SK-N-SH (cell line): ENCODE measurements at regions not wholly inside any gene's neighbourhood (a gene's known extent, or its start where the extent isn't known, plus 50 kb on each side); places are given as distances from the start of the nearest gene placed in this dataset.

Source experiments
- CTCF ChIA-PET: fragments of 300-600, 350-600 bp; formaldehyde crosslinking; extraction: SDS; loops from one replicate; lab custom pipeline; 2021; lab: Yijun Ruan, JAX
- POLR2A ChIA-PET: fragments of 350-600 bp; sonication (Branson Sonifier 250); formaldehyde crosslinking; extraction: SDS; loops from one replicate; lab custom pipeline; 2020; ENCODE audit warnings: antibody characterized with exemption, inconsistent platforms; lab: Yijun Ruan, JAX
- DNase-seq: peaks from one replicate; pipeline ENCODE4 v3.0.0; 2012
- H2AFZ ChIP-seq: fragments of 200-600 bp; sonication (generic); 2 replicates; pipeline ENCODE4 v1.8.1; 2016; ENCODE audit warnings: antibody characterized with exemption, mild to moderate bottlenecking, low read depth
- H3F3A ChIP-seq: fragments of 200-600 bp; sonication (generic); replicated peaks from 2 replicates; pipeline ENCODE3; 2016; ENCODE audit warnings: antibody characterized with exemption, mild to moderate bottlenecking; ENCODE audit not compliant: insufficient read depth
- H3K27ac ChIP-seq, 2 experiments: fragments of 200-500 bp in 1 of 2; fragments of 200-600 bp in 1 of 2; sonication (Bioruptor generic) in 1 of 2; sonication (generic), shearing (Covaris generic) in 1 of 2; 2 replicates each; pipeline versions ENCODE4 v1.5.1 to v1.6.1; 2014 to 2016; ENCODE audit warnings: low read depth in 2 of 2, inconsistent platforms in 1 of 2, low read length in 1 of 2, mild to moderate bottlenecking in 1 of 2, mixed read lengths in 1 of 2
- H3K27me3 ChIP-seq: fragments of 200-600 bp; sonication (generic), shearing (Covaris generic); 2 replicates; pipeline ENCODE4 v1.6.1; 2016; ENCODE audit warnings: mixed run types; ENCODE audit not compliant: insufficient read depth
- H3K36me3 ChIP-seq, 2 experiments: fragments of 200-500 bp in 1 of 2; fragments of 200-600 bp in 1 of 2; sonication (Bioruptor generic) in 1 of 2; sonication (generic) in 1 of 2; replicated peaks in 1 of 2; 2 replicates each; pipeline versions ENCODE3 to v1.5.1; 2014 to 2016; ENCODE audit warnings: low read length in 1 of 2, mild to moderate bottlenecking in 1 of 2; ENCODE audit not compliant: insufficient read depth in 2 of 2, control insufficient read depth in 1 of 2
- H3K4me1 ChIP-seq, 2 experiments: fragments of 200-500 bp in 1 of 2; fragments of 200-600 bp in 1 of 2; sonication (Bioruptor generic) in 1 of 2; sonication (generic), shearing (Covaris generic) in 1 of 2; 2 replicates each; pipeline versions ENCODE4 v1.5.1 to v1.6.1; 2014 to 2016; ENCODE audit warnings: low read depth in 1 of 2, low read length in 1 of 2, mixed run types in 1 of 2; ENCODE audit not compliant: insufficient read depth in 2 of 2, control insufficient read depth in 1 of 2
- H3K4me2 ChIP-seq: fragments of 200-600 bp; sonication (generic), shearing (Covaris generic); 2 replicates; pipeline ENCODE4 v1.6.1; 2017; ENCODE audit warnings: mixed run types
- H3K4me3 ChIP-seq, 2 experiments: fragments of 200-500 bp in 1 of 2; fragments of 200-600 bp in 1 of 2; sonication (Bioruptor generic) in 1 of 2; sonication (generic), shearing (Covaris generic) in 1 of 2; 2 replicates each; pipeline versions ENCODE4 v1.5.1 to v1.8.1; 2014 to 2016; ENCODE audit warnings: low read depth in 2 of 2, inconsistent platforms in 1 of 2, low read length in 1 of 2, mild to moderate bottlenecking in 1 of 2, mixed read lengths in 1 of 2, moderate library complexity in 1 of 2
- H3K79me2 ChIP-seq: fragments of 200-600 bp; sonication (generic); 2 replicates; pipeline ENCODE4 v1.8.1; 2017; ENCODE audit warnings: mild to moderate bottlenecking; ENCODE audit not compliant: insufficient read depth
- H3K9ac ChIP-seq: fragments of 200-600 bp; sonication (generic); 2 replicates; pipeline ENCODE4 v1.6.1; 2017; ENCODE audit warnings: mixed run types
- H3K9me2 ChIP-seq: fragments of 200-600 bp; sonication (generic); 2 replicates; pipeline ENCODE4 v1.6.1; 2017; ENCODE audit warnings: mixed run types
- H3K9me3 ChIP-seq: fragments of 200-600 bp; sonication (generic); 2 replicates; pipeline ENCODE4 v1.6.1; 2017; ENCODE audit warnings: mixed run types, mild to moderate bottlenecking, moderate library complexity
- H4K20me1 ChIP-seq: fragments of 200-600 bp; sonication (generic); 2 replicates; pipeline ENCODE4 v1.6.1; 2017; ENCODE audit warnings: mild to moderate bottlenecking, mixed run types; ENCODE audit not compliant: insufficient read depth
- CHD2 ChIP-seq: fragments of 150-350 bp; IDR thresholded peaks from 2 replicates; pipeline ENCODE4 v1.6.1; 2018; ENCODE audit warnings: low read length; ENCODE audit not compliant: partially characterized antibody
- ELF1 ChIP-seq: IDR thresholded peaks from 2 replicates; pipeline ENCODE4 v1.4.0; 2012
- EZH2phosphoT487 ChIP-seq: fragments of 200-600 bp; sonication (generic); IDR thresholded peaks from 2 replicates; pipeline ENCODE4 v1.6.1; 2017; ENCODE audit warnings: low read depth, mixed run types, mild to moderate bottlenecking, antibody characterized with exemption, moderate library complexity, borderline replicate concordance
- FOXJ3 ChIP-seq: sonication (generic); formaldehyde crosslinking; IDR thresholded peaks from 2 replicates; pipeline ENCODE4 v1.5.1; 2020; ENCODE audit warnings: mild to moderate bottlenecking, missing genetic modification reagents
- GABPA ChIP-seq: IDR thresholded peaks from 2 replicates; pipeline ENCODE4 v1.4.0; 2012; ENCODE audit warnings: low read depth, mild to moderate bottlenecking
- GATA2 ChIP-seq: sonication (generic); formaldehyde crosslinking; IDR thresholded peaks from 2 replicates; pipeline ENCODE4 v1.5.0; 2020; ENCODE audit warnings: mild to moderate bottlenecking, missing genetic modification reagents
- NFIC ChIP-seq: IDR thresholded peaks from 2 replicates; pipeline ENCODE4 v1.4.0; 2012; ENCODE audit warnings: borderline replicate concordance
- NRF1 ChIP-seq: IDR thresholded peaks from 2 replicates; pipeline ENCODE4 v1.6.1; 2012; ENCODE audit warnings: low read depth, mild to moderate bottlenecking, low read length
- POLR2AphosphoS5 ChIP-seq: IDR thresholded peaks from 2 replicates; pipeline ENCODE4 v1.6.1; 2012; ENCODE audit warnings: low read depth, low read length
- RAD21 ChIP-seq: IDR thresholded peaks from 2 replicates; pipeline ENCODE4 v1.6.1; 2012; ENCODE audit warnings: mild to moderate bottlenecking, low read length
- RXRA ChIP-seq: IDR thresholded peaks from 2 replicates; pipeline ENCODE4 v1.4.0; 2012; ENCODE audit warnings: low read depth, mild to moderate bottlenecking, borderline replicate concordance
- TCF12 ChIP-seq: IDR thresholded peaks from 2 replicates; pipeline ENCODE4 v1.4.0; 2012
- YY1 ChIP-seq: IDR thresholded peaks from 2 replicates; pipeline ENCODE4 v1.4.0; 2012; ENCODE audit warnings: low read depth, mild to moderate bottlenecking
- WGBS: methylation state at CpG from one replicate; pipeline ENCODE4 v1.1.6; 2017; ENCODE audit warnings: low lambda C conversion rate; 5-methylcytosine and 5-hydroxymethylcytosine counted together
- TF ChIP-seq, protein P1 (sequence below): IDR thresholded peaks from 2 replicates; pipeline ENCODE4 v1.4.0; 2012; ENCODE audit warnings: low read depth, borderline replicate concordance
- TF ChIP-seq, protein P2 (sequence below): fragments of 150-350 bp; IDR thresholded peaks from 2 replicates; pipeline ENCODE4 v1.6.1; 2016; ENCODE audit warnings: mild to moderate bottlenecking, low read depth, low read length
- TF ChIP-seq, protein P3 (sequence below): IDR thresholded peaks from 2 replicates; pipeline ENCODE4 v1.4.0; 2012; ENCODE audit warnings: low read depth, borderline replicate concordance
- TF ChIP-seq, protein P4 (sequence below): IDR thresholded peaks from 2 replicates; pipeline ENCODE4 v1.6.1; 2012; ENCODE audit warnings: mild to moderate bottlenecking, low read depth, low read length, moderate library complexity
- TF ChIP-seq, protein P5 (sequence below): fragments of 150-350 bp; IDR thresholded peaks from 2 replicates; pipeline ENCODE4 v1.6.1; 2017; ENCODE audit warnings: antibody characterized with exemption, low read length, low read depth, borderline replicate concordance
- TF ChIP-seq, protein P6 (sequence below): fragments of 200-600 bp; sonication (generic); IDR thresholded peaks from 2 replicates; pipeline ENCODE4 v1.6.1; 2017; ENCODE audit warnings: antibody characterized with exemption, mild to moderate bottlenecking, moderate library complexity

DNA sequence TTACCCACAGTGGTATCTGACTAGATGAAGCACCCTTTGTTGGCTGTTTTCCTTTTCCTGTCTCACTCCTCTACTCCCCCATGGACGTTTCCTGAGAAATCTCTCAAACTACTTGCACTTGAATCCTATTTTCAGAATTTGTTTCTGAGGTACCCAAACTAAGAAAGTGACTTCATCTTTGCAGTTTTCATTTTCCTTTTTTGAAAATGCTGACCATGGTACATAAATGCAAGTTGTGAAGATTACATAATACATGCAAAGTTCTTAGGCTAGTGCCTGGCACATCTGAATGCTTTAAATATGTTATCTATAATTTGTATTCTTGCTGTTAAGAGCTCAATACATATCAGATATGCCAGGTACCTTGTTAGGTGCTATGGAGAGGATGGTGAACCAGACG is 644.7 kb upstream of the TENM4 start:
- no peaks in the 10 kb centered on the region for H3K36me3 ChIP-seq
- H3K4me3 ChIP-seq, result no peak overlapping the region
- TF ChIP-seq RXRA, result no peak
- TF ChIP-seq FOXJ3 (CRISPR knock-in tag), result no peak
- no peak for TF ChIP-seq POLR2AphosphoS5
- TF ChIP-seq RAD21, result no peak
- TF ChIP-seq, protein P1, sequence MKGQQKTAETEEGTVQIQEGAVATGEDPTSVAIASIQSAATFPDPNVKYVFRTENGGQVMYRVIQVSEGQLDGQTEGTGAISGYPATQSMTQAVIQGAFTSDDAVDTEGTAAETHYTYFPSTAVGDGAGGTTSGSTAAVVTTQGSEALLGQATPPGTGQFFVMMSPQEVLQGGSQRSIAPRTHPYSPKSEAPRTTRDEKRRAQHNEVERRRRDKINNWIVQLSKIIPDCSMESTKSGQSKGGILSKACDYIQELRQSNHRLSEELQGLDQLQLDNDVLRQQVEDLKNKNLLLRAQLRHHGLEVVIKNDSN, result no peak
- no peak for TF ChIP-seq NFIC
- no peak for TF ChIP-seq NRF1
- TF ChIP-seq, protein P2, sequence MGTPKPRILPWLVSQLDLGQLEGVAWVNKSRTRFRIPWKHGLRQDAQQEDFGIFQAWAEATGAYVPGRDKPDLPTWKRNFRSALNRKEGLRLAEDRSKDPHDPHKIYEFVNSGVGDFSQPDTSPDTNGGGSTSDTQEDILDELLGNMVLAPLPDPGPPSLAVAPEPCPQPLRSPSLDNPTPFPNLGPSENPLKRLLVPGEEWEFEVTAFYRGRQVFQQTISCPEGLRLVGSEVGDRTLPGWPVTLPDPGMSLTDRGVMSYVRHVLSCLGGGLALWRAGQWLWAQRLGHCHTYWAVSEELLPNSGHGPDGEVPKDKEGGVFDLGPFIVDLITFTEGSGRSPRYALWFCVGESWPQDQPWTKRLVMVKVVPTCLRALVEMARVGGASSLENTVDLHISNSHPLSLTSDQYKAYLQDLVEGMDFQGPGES, result no peak
- TF ChIP-seq GABPA, result no peak
- no peak for TF ChIP-seq CHD2
- TF ChIP-seq GATA2, result no peak
- no peak for TF ChIP-seq ELF1
- TF ChIP-seq, protein P3, sequence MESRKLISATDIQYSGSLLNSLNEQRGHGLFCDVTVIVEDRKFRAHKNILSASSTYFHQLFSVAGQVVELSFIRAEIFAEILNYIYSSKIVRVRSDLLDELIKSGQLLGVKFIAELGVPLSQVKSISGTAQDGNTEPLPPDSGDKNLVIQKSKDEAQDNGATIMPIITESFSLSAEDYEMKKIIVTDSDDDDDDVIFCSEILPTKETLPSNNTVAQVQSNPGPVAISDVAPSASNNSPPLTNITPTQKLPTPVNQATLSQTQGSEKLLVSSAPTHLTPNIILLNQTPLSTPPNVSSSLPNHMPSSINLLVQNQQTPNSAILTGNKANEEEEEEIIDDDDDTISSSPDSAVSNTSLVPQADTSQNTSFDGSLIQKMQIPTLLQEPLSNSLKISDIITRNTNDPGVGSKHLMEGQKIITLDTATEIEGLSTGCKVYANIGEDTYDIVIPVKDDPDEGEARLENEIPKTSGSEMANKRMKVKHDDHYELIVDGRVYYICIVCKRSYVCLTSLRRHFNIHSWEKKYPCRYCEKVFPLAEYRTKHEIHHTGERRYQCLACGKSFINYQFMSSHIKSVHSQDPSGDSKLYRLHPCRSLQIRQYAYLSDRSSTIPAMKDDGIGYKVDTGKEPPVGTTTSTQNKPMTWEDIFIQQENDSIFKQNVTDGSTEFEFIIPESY, result no peak
- TF ChIP-seq, protein P4, sequence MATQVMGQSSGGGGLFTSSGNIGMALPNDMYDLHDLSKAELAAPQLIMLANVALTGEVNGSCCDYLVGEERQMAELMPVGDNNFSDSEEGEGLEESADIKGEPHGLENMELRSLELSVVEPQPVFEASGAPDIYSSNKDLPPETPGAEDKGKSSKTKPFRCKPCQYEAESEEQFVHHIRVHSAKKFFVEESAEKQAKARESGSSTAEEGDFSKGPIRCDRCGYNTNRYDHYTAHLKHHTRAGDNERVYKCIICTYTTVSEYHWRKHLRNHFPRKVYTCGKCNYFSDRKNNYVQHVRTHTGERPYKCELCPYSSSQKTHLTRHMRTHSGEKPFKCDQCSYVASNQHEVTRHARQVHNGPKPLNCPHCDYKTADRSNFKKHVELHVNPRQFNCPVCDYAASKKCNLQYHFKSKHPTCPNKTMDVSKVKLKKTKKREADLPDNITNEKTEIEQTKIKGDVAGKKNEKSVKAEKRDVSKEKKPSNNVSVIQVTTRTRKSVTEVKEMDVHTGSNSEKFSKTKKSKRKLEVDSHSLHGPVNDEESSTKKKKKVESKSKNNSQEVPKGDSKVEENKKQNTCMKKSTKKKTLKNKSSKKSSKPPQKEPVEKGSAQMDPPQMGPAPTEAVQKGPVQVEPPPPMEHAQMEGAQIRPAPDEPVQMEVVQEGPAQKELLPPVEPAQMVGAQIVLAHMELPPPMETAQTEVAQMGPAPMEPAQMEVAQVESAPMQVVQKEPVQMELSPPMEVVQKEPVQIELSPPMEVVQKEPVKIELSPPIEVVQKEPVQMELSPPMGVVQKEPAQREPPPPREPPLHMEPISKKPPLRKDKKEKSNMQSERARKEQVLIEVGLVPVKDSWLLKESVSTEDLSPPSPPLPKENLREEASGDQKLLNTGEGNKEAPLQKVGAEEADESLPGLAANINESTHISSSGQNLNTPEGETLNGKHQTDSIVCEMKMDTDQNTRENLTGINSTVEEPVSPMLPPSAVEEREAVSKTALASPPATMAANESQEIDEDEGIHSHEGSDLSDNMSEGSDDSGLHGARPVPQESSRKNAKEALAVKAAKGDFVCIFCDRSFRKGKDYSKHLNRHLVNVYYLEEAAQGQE, result no peak
- no peak for TF ChIP-seq TCF12
- TF ChIP-seq EZH2phosphoT487, result no peak
- TF ChIP-seq YY1, result no peak
- TF ChIP-seq, protein P5, sequence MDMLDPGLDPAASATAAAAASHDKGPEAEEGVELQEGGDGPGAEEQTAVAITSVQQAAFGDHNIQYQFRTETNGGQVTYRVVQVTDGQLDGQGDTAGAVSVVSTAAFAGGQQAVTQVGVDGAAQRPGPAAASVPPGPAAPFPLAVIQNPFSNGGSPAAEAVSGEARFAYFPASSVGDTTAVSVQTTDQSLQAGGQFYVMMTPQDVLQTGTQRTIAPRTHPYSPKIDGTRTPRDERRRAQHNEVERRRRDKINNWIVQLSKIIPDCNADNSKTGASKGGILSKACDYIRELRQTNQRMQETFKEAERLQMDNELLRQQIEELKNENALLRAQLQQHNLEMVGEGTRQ, result no peak
- TF ChIP-seq, protein P6, sequence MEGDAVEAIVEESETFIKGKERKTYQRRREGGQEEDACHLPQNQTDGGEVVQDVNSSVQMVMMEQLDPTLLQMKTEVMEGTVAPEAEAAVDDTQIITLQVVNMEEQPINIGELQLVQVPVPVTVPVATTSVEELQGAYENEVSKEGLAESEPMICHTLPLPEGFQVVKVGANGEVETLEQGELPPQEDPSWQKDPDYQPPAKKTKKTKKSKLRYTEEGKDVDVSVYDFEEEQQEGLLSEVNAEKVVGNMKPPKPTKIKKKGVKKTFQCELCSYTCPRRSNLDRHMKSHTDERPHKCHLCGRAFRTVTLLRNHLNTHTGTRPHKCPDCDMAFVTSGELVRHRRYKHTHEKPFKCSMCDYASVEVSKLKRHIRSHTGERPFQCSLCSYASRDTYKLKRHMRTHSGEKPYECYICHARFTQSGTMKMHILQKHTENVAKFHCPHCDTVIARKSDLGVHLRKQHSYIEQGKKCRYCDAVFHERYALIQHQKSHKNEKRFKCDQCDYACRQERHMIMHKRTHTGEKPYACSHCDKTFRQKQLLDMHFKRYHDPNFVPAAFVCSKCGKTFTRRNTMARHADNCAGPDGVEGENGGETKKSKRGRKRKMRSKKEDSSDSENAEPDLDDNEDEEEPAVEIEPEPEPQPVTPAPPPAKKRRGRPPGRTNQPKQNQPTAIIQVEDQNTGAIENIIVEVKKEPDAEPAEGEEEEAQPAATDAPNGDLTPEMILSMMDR, result no peak
- H3K27ac ChIP-seq, result no peak overlapping the region
- ChIA-PET CTCF (no interaction called here), POLR2A (no interaction called here)
- H3K27me3 ChIP-seq, result no peaks in the 10 kb centered on the region
- no peaks in the 10 kb centered on the region for H3K4me1 ChIP-seq
- no peaks in the 10 kb centered on the region for H4K20me1 ChIP-seq
- H3K9ac ChIP-seq, result no peak overlapping the region
- no peaks in the 10 kb centered on the region for H3K9me3 ChIP-seq
- no peaks in the 10 kb centered on the region for H3F3A ChIP-seq
- whole genome bisulfite sequencing, result 25% methylated on average over 2 of the region's 2 CpGs
- no peaks in the 10 kb centered on the region for H3K79me2 ChIP-seq
- H3K9me2 ChIP-seq, result no peaks in the 10 kb centered on the region
- no peak overlapping the region for H2AFZ ChIP-seq
- no peak overlapping the region for H3K4me2 ChIP-seq
- no peak for DNase-seq
